Activated B cell treated with CpG ODN at 0.5 μM for 24 hours (primary cell): ENCODE measurements at regions not wholly inside any gene's neighbourhood (a gene's known extent, or its start where the extent isn't known, plus 50 kb on each side); places are given as distances from the start of the nearest gene placed in this dataset.

Experiments
- ATAC-seq: fragments of 200-7000 bp; cut with Tn5 transposase; one replicate; pipeline ENCODE4 v1.10.0; 2021; ENCODE audit warnings: low read depth, mild to moderate bottlenecking, moderate library complexity
- CTCF ChIA-PET: fragments of 350-600 bp; sonication (Branson Sonifier 250); formaldehyde crosslinking; loops from one replicate; lab custom pipeline; 2021; ENCODE audit warnings: antibody characterized with exemption; lab: Charles Lee
- POLR2A ChIA-PET: fragments of 350-600 bp; sonication (Branson Sonifier 250); formaldehyde crosslinking; loops from one replicate; lab custom pipeline; 2021; ENCODE audit warnings: antibody characterized with exemption; lab: Charles Lee
- DNase-seq: peaks from one replicate; pipeline ENCODE4 v3.0.0; 2022
- H3K27ac Mint-ChIP-seq: one replicate; pipeline ENCODE4 v1.8.0; 2020; ENCODE audit warnings: mixed read lengths
- H3K27me3 Mint-ChIP-seq: one replicate; pipeline ENCODE4 v1.8.0; 2021; ENCODE audit warnings: mixed read lengths
- H3K36me3 Mint-ChIP-seq: one replicate; pipeline ENCODE4 v1.8.0; 2021; ENCODE audit warnings: low read depth, mixed read lengths
- H3K4me1 Mint-ChIP-seq: one replicate; pipeline ENCODE4 v1.8.0; 2021; ENCODE audit warnings: mixed read lengths
- H3K4me3 Mint-ChIP-seq: one replicate; pipeline ENCODE4 v1.8.0; 2020; ENCODE audit warnings: mild to moderate bottlenecking, mixed read lengths
- H3K9me3 Mint-ChIP-seq: one replicate; pipeline ENCODE4 v1.8.0; 2020; ENCODE audit warnings: mixed read lengths
- intact Hi-C: fragments of 100-400 bp; cut with micrococcal nuclease; formaldehyde crosslinking; loops from one replicate; pipeline ENCODE4 v1.15.1; 2024
- TF ChIP-seq, protein P1 (sequence below): fragments of 200-600 bp; IDR thresholded peaks from one replicate; pipeline ENCODE4 v1.8.0; 2022; ENCODE audit warnings: antibody characterized with exemption, mild to moderate bottlenecking

DNA sequence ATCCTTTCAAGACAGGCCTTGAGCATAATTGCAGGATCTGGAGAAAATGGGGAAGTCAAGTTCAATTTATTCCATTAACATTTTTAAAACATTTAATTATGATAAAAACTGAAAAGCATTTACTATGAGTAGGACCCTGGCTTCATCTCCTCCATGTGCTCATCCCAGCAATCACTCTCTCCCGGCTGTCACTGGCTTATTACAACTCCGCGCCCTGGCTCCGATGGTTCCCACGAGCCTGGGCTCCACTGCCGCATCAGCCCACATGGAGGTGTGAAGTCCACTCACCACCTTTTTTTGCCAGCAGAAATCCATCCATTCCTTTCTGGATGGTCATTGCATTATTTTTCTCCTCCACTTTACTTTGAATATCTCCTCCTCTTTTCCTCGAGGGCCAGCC lies 194.4 kb downstream of the EMP1 start:
- Mint-ChIP-seq H3K4me3 (no peak overlapping the region), H3K9me3 (no peaks in the 10 kb centered on the region), H3K4me1 (no peaks in the 10 kb centered on the region), H3K27ac (no peak overlapping the region), H3K36me3 (no peaks in the 10 kb centered on the region), H3K27me3 (no peaks in the 10 kb centered on the region)
- TF ChIP-seq, protein P1, sequence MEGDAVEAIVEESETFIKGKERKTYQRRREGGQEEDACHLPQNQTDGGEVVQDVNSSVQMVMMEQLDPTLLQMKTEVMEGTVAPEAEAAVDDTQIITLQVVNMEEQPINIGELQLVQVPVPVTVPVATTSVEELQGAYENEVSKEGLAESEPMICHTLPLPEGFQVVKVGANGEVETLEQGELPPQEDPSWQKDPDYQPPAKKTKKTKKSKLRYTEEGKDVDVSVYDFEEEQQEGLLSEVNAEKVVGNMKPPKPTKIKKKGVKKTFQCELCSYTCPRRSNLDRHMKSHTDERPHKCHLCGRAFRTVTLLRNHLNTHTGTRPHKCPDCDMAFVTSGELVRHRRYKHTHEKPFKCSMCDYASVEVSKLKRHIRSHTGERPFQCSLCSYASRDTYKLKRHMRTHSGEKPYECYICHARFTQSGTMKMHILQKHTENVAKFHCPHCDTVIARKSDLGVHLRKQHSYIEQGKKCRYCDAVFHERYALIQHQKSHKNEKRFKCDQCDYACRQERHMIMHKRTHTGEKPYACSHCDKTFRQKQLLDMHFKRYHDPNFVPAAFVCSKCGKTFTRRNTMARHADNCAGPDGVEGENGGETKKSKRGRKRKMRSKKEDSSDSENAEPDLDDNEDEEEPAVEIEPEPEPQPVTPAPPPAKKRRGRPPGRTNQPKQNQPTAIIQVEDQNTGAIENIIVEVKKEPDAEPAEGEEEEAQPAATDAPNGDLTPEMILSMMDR: no peak
- DNase-seq (no peak), ATAC-seq (no peak)
- CTCF ChIA-PET: no interaction called here
- intact Hi-C loops: no loop called here
- POLR2A ChIA-PET: no interaction called here

DNA sequence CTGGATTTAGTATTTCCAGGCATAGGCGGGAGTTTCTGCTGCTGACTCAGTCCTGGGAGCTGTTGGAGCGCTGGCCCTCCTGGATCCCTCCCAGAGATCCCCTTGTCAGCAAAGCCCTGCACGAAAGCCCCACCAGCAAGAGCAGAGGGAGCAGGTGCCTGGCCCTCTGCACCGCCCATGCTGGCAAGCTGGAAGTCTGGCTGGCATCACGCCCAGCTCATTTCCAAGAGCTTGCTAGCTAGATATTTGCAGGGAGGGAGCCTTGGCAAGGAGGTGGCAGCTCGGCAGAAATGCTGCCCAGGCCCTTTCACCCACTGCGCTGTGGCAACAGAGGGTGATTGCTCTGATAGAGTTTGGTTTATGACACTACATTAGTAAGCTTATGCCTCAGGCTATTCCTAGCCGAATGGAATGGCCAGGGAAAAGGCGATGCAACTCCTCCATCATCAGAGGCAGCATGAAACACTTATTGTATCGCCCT lies 193.9 kb downstream of the EMP1 start:
- intact Hi-C loops: no loop called here
- Mint-ChIP-seq H3K27ac (no peak overlapping the region), H3K4me3 (no peak overlapping the region), H3K27me3 (no peaks in the 10 kb centered on the region), H3K4me1 (no peaks in the 10 kb centered on the region), H3K36me3 (no peaks in the 10 kb centered on the region), H3K9me3 (no peaks in the 10 kb centered on the region)
- ChIA-PET POLR2A (no interaction called here), CTCF (no interaction called here)
- TF ChIP-seq, protein P1: no peak
- ATAC-seq (no peak), DNase-seq (no peak)

DNA sequence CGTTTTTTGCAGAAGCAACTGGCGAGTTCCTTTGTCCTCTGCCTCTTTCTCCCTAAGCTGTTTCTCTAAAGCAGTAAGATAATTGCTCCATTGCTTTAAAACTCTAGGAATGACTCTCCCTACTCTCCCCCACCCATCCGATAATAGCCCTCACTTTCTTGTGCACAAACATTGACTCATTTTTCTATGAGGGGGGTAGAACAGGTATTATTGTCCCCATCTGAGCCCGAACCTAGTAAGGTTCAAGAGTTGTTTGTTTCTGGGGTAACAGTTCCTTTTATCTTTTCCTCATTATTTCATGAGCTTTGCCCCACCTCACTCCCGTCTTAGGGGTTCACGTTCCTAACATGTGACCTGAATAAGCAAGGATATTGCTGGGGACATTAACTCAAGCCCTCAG lies 190.6 kb downstream of the EMP1 start:
- CTCF ChIA-PET: no interaction called here
- H3K36me3 Mint-ChIP-seq: no peaks in the 10 kb centered on the region
- peaks cover 6% of the 10 kb centered on the region for H3K27me3 Mint-ChIP-seq
- H3K27ac Mint-ChIP-seq: no peak overlapping the region
- H3K4me1 Mint-ChIP-seq: no peaks in the 10 kb centered on the region
- TF ChIP-seq, protein P1: no peak
- ATAC-seq (no peak), DNase-seq (no peak)
- no peak overlapping the region for H3K4me3 Mint-ChIP-seq
- POLR2A ChIA-PET: no interaction called here
- intact Hi-C loops: no loop called here
- no peaks in the 10 kb centered on the region for H3K9me3 Mint-ChIP-seq

DNA sequence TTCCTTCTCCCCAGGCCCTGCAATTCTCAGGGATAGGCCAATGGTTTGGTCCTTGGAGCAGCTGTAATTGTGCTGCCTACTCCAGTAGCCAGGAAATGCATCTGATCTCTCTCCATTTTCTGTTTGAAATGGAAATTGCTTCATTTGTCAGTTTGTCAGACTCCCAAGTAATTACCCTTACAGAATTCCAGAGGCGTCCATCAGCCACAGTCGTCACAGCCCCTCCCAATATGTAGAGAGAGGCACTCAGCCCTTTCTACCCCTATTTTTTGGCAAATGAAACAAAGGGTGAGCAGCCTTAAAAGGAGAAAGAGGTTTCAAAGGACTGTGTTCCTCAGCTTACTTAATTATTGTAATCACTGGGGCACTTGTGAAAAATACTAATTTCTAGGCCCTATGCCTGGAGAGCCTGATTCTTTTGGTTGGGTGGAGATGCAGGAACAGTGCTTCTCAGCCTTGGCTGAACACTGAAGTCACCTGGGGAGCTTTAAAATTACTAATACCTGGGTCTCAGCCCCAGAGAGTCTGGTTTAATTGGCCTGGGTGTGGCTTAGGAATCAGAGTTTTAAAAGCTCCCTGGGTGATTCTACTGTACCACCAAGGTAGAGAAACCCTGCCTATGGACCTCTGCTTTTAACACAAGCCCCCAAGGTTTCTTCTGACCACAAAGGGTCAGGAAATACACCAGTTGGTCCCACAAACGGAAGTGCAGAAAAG lies 190.0 kb downstream of the EMP1 start:
- Mint-ChIP-seq H3K4me1 (no peaks in the 10 kb centered on the region), H3K9me3 (no peaks in the 10 kb centered on the region), H3K27me3 (peaks cover 6% of the 10 kb centered on the region), H3K27ac (no peak overlapping the region), H3K36me3 (no peaks in the 10 kb centered on the region), H3K4me3 (no peak overlapping the region)
- ChIA-PET CTCF (no interaction called here), POLR2A (no interaction called here)
- ATAC-seq: no peak
- intact Hi-C loops: no loop called here
- TF ChIP-seq, protein P1: no peak
- DNase-seq: no peak

DNA sequence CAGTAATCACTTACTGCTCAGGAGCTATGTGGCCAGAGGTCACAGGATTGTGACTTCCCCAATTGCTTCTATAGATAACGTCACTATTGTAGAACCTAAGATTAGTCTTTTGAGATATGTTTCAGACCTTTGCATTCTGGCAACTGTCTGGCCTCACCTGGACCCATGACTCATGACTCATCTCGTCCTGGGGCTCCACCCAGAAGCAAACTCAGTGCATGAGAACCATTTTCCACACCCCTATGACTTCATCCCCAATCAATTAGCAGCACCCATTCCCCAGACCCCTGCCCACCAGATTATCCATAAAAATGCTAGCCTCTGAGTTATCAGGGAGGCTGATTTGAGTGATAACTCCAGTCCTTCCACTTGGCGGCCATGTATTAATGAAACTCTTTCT lies 186.9 kb downstream of the EMP1 start:
- no peaks in the 10 kb centered on the region for H3K9me3 Mint-ChIP-seq
- H3K36me3 Mint-ChIP-seq: no peaks in the 10 kb centered on the region
- intact Hi-C loops: no loop called here
- POLR2A ChIA-PET: no interaction called here
- H3K27ac Mint-ChIP-seq: no peak overlapping the region
- peaks cover 6% of the 10 kb centered on the region for H3K27me3 Mint-ChIP-seq
- CTCF ChIA-PET: no interaction called here
- DNase-seq (no peak), ATAC-seq (no peak)
- no peaks in the 10 kb centered on the region for H3K4me1 Mint-ChIP-seq
- H3K4me3 Mint-ChIP-seq: no peak overlapping the region
- TF ChIP-seq, protein P1: no peak
